ENCODE measurements at regions not wholly inside any gene's neighbourhood (a gene's known extent, or its start where the extent isn't known, plus 50 kb on each side); places are given as distances from the start of the nearest gene placed in this dataset.

- Histone ChIP-seq H3K27me3 (ENCODE audit: low read length) (no peaks in the 10 kb centered on the region), H3K79me2 (ENCODE audit: insufficient read depth, low read length) (no peaks in the 10 kb centered on the region), H3K4me3 (ENCODE audit: insufficient read depth, low read length, poor library complexity, severe bottlenecking) (no peak overlapping the region), H3K4me2 (ENCODE audit: low read depth, low read length, poor library complexity, severe bottlenecking) (no peak overlapping the region), H3K9me2 (replicated peaks; ENCODE audit: insufficient read depth, low read length) (no peaks in the 10 kb centered on the region), H4K20me1 (ENCODE audit: low read depth, low read length) (no peaks in the 10 kb centered on the region), H2AFZ (ENCODE audit: low read depth, low read length, severe bottlenecking) (no peak overlapping the region), H3K27ac (ENCODE audit: low read depth, low read length) (no peak overlapping the region), H3K36me3 (ENCODE audit: low read length) (no peaks in the 10 kb centered on the region), H3K9me3 (ENCODE audit: insufficient read depth, low read length) (no peaks in the 10 kb centered on the region), H3F3A (ENCODE audit: insufficient read depth) (no peaks in the 10 kb centered on the region), H3K9ac (ENCODE audit: low read length) (no peak overlapping the region)
- TF ChIP-seq, protein P1, sequence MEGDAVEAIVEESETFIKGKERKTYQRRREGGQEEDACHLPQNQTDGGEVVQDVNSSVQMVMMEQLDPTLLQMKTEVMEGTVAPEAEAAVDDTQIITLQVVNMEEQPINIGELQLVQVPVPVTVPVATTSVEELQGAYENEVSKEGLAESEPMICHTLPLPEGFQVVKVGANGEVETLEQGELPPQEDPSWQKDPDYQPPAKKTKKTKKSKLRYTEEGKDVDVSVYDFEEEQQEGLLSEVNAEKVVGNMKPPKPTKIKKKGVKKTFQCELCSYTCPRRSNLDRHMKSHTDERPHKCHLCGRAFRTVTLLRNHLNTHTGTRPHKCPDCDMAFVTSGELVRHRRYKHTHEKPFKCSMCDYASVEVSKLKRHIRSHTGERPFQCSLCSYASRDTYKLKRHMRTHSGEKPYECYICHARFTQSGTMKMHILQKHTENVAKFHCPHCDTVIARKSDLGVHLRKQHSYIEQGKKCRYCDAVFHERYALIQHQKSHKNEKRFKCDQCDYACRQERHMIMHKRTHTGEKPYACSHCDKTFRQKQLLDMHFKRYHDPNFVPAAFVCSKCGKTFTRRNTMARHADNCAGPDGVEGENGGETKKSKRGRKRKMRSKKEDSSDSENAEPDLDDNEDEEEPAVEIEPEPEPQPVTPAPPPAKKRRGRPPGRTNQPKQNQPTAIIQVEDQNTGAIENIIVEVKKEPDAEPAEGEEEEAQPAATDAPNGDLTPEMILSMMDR (IDR thresholded peaks at IDR 0.05; ENCODE audit: insufficient read depth, low read length, poor library complexity, severe bottlenecking), result no peak
- TF ChIP-seq EZH2phosphoT487 (conservative IDR thresholded peaks at IDR 0.05; ENCODE audit: low read length), result no peak
These were observed 84.8 kb upstream of the FAM169A start for GRCh38 chr5:74950836-74951515.

DNA sequence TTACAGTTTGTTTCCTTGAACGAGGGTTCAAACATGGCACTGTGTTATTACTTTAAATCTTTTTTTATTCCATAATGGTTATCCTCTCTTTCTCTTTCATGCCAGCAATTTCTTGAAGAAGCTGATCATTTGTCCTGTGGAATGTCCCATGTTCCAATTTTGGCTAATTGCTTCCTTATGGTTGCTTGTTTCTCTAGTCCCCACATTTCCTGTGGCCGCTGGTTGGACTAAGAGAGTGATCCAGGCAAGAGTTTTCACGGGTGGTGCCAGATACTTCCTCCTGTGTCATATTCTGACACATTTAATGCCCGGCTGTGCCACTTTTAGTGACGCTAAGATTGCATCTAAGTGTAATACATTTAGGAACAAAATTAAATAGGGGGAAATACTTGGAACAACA, 83.8 kb upstream of the FAM169A start:
- Histone ChIP-seq H3K4me3 (ENCODE audit: insufficient read depth, low read length, poor library complexity, severe bottlenecking) (no peak overlapping the region), H3K27ac (ENCODE audit: low read depth, low read length) (no peak overlapping the region), H4K20me1 (ENCODE audit: low read depth, low read length) (no peaks in the 10 kb centered on the region), H3F3A (ENCODE audit: insufficient read depth) (no peaks in the 10 kb centered on the region), H3K9me3 (ENCODE audit: insufficient read depth, low read length) (no peaks in the 10 kb centered on the region), H3K4me2 (ENCODE audit: low read depth, low read length, poor library complexity, severe bottlenecking) (no peak overlapping the region), H3K9me2 (replicated peaks; ENCODE audit: insufficient read depth, low read length) (no peaks in the 10 kb centered on the region), H2AFZ (ENCODE audit: low read depth, low read length, severe bottlenecking) (no peak overlapping the region), H3K9ac (ENCODE audit: low read length) (no peak overlapping the region), H3K79me2 (ENCODE audit: insufficient read depth, low read length) (no peaks in the 10 kb centered on the region), H3K27me3 (ENCODE audit: low read length) (no peaks in the 10 kb centered on the region), H3K36me3 (ENCODE audit: low read length) (no peaks in the 10 kb centered on the region)
- no peak for TF ChIP-seq EZH2phosphoT487 (conservative IDR thresholded peaks at IDR 0.05; ENCODE audit: low read length)
- TF ChIP-seq, protein P1 (IDR thresholded peaks at IDR 0.05; ENCODE audit: insufficient read depth, low read length, poor library complexity, severe bottlenecking), result no peak

DNA sequence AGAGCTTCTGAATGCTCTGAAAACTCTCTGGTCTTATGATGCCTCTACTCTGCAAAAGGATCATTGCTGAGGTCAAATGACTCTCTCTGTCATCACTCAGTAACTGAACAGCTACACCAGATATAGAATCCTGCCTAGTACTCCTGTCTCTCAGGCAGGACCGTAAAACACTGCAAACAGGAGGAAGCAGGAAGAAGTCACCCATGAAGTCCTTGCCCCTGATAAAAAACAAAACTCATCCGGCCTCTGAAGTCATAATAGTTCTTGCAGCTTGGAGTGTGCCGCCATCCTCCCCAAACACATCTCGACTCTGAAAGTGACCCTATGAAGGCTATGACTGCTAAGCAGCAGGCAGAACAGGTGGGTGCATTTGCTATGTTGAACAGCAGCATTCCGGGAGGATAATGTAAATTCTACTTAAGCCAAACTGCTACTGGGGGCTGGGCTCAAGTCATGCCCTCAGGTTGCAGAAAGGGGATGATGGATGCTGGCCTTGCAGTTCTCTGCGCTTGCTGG, 81.9 kb upstream of the FAM169A start:
- Histone ChIP-seq H4K20me1 (ENCODE audit: low read depth, low read length) (no peaks in the 10 kb centered on the region), H3K9me3 (ENCODE audit: insufficient read depth, low read length) (no peaks in the 10 kb centered on the region), H3K9me2 (replicated peaks; ENCODE audit: insufficient read depth, low read length) (no peaks in the 10 kb centered on the region), H3K27ac (ENCODE audit: low read depth, low read length) (no peak overlapping the region), H3K27me3 (ENCODE audit: low read length) (no peaks in the 10 kb centered on the region), H3K9ac (ENCODE audit: low read length) (no peak overlapping the region), H2AFZ (ENCODE audit: low read depth, low read length, severe bottlenecking) (no peak overlapping the region), H3K4me3 (ENCODE audit: insufficient read depth, low read length, poor library complexity, severe bottlenecking) (no peak overlapping the region), H3K4me2 (ENCODE audit: low read depth, low read length, poor library complexity, severe bottlenecking) (no peak overlapping the region), H3F3A (ENCODE audit: insufficient read depth) (no peaks in the 10 kb centered on the region), H3K36me3 (ENCODE audit: low read length) (no peaks in the 10 kb centered on the region), H3K79me2 (ENCODE audit: insufficient read depth, low read length) (no peaks in the 10 kb centered on the region)
- TF ChIP-seq EZH2phosphoT487 (conservative IDR thresholded peaks at IDR 0.05; ENCODE audit: low read length), result no peak
- TF ChIP-seq, protein P1 (IDR thresholded peaks at IDR 0.05; ENCODE audit: insufficient read depth, low read length, poor library complexity, severe bottlenecking), result no peak
